Keratinocyte (primary cell): ENCODE measurements at regions not wholly inside any gene's neighbourhood (a gene's known extent, or its start where the extent isn't known, plus 50 kb on each side); places are given as distances from the start of the nearest gene placed in this dataset.

Experiments
- DNase-seq: peaks from one replicate; pipeline ENCODE4 v3.0.0-alpha.2; 2011; ENCODE audit warnings: low read depth, missing footprints, low spot score
- FAIRE-seq: peaks from 2 replicates; lab custom pipeline; 2011; peaks lifted over from hg19 to GRCh38; lab: Jason Lieb, UNC
- H2AFZ ChIP-seq: 2 replicates; pipeline ENCODE4 v1.6.0; 2012; ENCODE audit warnings: low read length, control low read depth, inconsistent platforms; ENCODE audit not compliant: control insufficient read depth
- H3K27ac ChIP-seq: 2 replicates; pipeline ENCODE4 v1.5.1; 2011; ENCODE audit warnings: low read length; ENCODE audit not compliant: control insufficient read depth, insufficient read depth
- H3K27me3 ChIP-seq: 3 replicates; pipeline ENCODE4 v1.6.0; 2011; ENCODE audit warnings: low read length; ENCODE audit not compliant: control insufficient read depth, insufficient read depth; ENCODE audit errors: extremely low read depth
- H3K36me3 ChIP-seq, 2 experiments: 2 replicates in 1 of 2; 3 replicates in 1 of 2; pipeline ENCODE4 v1.5.1; 2011; ENCODE audit warnings: low read length in 2 of 2, mild to moderate bottlenecking in 1 of 2; ENCODE audit not compliant: control insufficient read depth in 2 of 2, insufficient read depth in 2 of 2; ENCODE audit errors: extremely low read depth in 1 of 2
- H3K4me1 ChIP-seq: 3 replicates; pipeline ENCODE4 v1.5.1; 2011; ENCODE audit warnings: low read length; ENCODE audit not compliant: control insufficient read depth, insufficient read depth; ENCODE audit errors: extremely low read depth
- H3K4me2 ChIP-seq: 3 replicates; pipeline ENCODE4 v1.6.0; 2011; ENCODE audit warnings: low read depth, low read length; ENCODE audit not compliant: control insufficient read depth, insufficient read depth; ENCODE audit errors: extremely low read depth
- H3K4me3 ChIP-seq, 3 experiments: fragments of 200-600 bp in 1 of 3; sonication (generic) in 1 of 3; 2 replicates in 2 of 3; 3 replicates in 1 of 3; pipeline ENCODE4 v1.5.1; 2011 to 2016; ENCODE audit warnings: low read length in 3 of 3, mild to moderate bottlenecking in 3 of 3, control low read depth in 2 of 3, inconsistent platforms in 1 of 3, low read depth in 1 of 3, mixed read lengths in 1 of 3, mixed run types in 1 of 3, moderate library complexity in 1 of 3; ENCODE audit not compliant: control insufficient read depth in 2 of 3, insufficient read depth in 2 of 3; ENCODE audit errors: extremely low read depth in 1 of 3
- H3K79me2 ChIP-seq: 2 replicates; pipeline ENCODE4 v1.6.0; 2012; ENCODE audit warnings: low read length; ENCODE audit not compliant: control insufficient read depth, insufficient read depth
- H3K9ac ChIP-seq: 3 replicates; pipeline ENCODE4 v1.6.0; 2011; ENCODE audit warnings: low read length; ENCODE audit not compliant: control insufficient read depth, insufficient read depth; ENCODE audit errors: extremely low read depth
- H3K9me1 ChIP-seq: 3 replicates; pipeline ENCODE4 v1.6.0; 2011; ENCODE audit warnings: low read length; ENCODE audit not compliant: control insufficient read depth, insufficient read depth; ENCODE audit errors: extremely low read depth
- H3K9me3 ChIP-seq: 2 replicates; pipeline ENCODE4 v1.5.1; 2012; ENCODE audit warnings: low read depth, low read length; ENCODE audit not compliant: control insufficient read depth
- H4K20me1 ChIP-seq: 3 replicates; pipeline ENCODE4 v1.6.0; 2011; ENCODE audit warnings: low read length; ENCODE audit not compliant: control insufficient read depth, insufficient read depth; ENCODE audit errors: extremely low read depth
- EZH2 ChIP-seq: IDR thresholded peaks from one replicate; pipeline ENCODE4 v1.6.1; 2012; ENCODE audit warnings: inconsistent platforms, mild to moderate bottlenecking, low read length, moderate library complexity
- dilution Hi-C: fragments of 300-500 bp; cut with MboI; formaldehyde crosslinking; loops from one replicate; pipeline ENCODE4 v1.7.0; 2020; ENCODE audit warnings: low sequenced_read_pairs; ENCODE audit not compliant: extremely low pct_ligation_motif_present
- TF ChIP-seq, protein P1 (sequence below), 3 experiments: IDR thresholded peaks in 1 of 3; conservative IDR thresholded peaks in 1 of 3; optimal IDR thresholded peaks in 1 of 3; 2 replicates in 2 of 3; 3 replicates in 1 of 3; pipeline versions ENCODE3 to v1.5.1; 2011; ENCODE audit warnings: low read length in 3 of 3, mild to moderate bottlenecking in 3 of 3, moderate library complexity in 2 of 3, control low read depth in 1 of 3, inconsistent platforms in 1 of 3; ENCODE audit not compliant: insufficient read depth in 2 of 3; ENCODE audit errors: extremely low read depth in 1 of 3

DNA sequence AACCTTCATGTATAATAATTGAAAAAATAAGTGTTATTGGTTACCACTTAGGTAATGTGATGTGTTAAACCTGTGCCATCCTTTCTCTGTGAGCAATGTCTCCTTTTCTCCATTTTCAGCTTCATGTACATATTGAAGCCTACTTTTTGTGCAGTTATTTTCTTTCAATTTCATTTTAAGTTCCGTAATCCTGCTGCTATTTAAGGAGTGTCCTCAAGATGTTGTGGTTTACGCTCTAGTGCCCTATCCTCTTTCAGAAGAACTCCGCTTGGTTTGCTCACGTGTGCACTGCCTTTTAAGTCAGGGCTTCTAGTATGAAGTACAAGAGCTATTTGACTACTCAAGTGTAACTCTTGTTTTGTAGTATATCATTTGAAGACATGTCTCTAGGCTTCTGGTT is 2253.2 kb upstream of the TENM3 start:
- Histone ChIP-seq H2AFZ (no peak overlapping the region), H3K4me3 (no peak overlapping the region), H3K9me1 (no peaks in the 10 kb centered on the region), H4K20me1 (no peaks in the 10 kb centered on the region), H3K79me2 (no peaks in the 10 kb centered on the region), H3K4me1 (no peaks in the 10 kb centered on the region), H3K9ac (no peak overlapping the region), H3K9me3 (no peaks in the 10 kb centered on the region), H3K36me3 (no peaks in the 10 kb centered on the region), H3K27ac (no peak overlapping the region), H3K4me2 (no peak overlapping the region), H3K27me3 (no peaks in the 10 kb centered on the region)
- no peak for TF ChIP-seq EZH2
- TF ChIP-seq, protein P1, sequence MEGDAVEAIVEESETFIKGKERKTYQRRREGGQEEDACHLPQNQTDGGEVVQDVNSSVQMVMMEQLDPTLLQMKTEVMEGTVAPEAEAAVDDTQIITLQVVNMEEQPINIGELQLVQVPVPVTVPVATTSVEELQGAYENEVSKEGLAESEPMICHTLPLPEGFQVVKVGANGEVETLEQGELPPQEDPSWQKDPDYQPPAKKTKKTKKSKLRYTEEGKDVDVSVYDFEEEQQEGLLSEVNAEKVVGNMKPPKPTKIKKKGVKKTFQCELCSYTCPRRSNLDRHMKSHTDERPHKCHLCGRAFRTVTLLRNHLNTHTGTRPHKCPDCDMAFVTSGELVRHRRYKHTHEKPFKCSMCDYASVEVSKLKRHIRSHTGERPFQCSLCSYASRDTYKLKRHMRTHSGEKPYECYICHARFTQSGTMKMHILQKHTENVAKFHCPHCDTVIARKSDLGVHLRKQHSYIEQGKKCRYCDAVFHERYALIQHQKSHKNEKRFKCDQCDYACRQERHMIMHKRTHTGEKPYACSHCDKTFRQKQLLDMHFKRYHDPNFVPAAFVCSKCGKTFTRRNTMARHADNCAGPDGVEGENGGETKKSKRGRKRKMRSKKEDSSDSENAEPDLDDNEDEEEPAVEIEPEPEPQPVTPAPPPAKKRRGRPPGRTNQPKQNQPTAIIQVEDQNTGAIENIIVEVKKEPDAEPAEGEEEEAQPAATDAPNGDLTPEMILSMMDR (optimal IDR thresholded peaks at IDR 0.05 in 1 of 3, IDR thresholded peaks at IDR 0.05 in 1 of 3, conservative IDR thresholded peaks at IDR 0.05 in 1 of 3; ENCODE audit: extremely low read depth in 1 of 3, insufficient read depth in 2 of 3, low read length in 3 of 3): no peak
- DNase-seq: no peak
- dilution Hi-C loops: no loop called here
- no peak for FAIRE-seq

DNA sequence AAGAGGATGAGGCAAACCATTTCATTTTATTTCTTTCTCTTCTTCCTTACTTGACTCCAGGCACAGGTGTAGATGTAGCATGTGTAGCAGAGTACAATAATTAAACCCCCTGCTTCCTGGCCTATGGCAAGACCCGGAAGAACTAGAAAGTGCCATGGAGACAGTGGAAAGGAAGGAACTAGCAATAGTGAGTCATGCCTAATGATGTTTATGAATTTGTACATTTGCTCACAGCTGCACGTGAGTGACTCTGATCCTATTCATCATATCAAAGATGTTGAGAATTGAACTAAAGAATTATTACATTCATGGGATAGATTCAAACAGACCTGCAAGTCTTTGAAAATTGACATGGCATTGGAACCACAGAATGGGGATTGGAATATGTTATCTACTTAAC is 2233.9 kb upstream of the TENM3 start:
- no peak for TF ChIP-seq EZH2
- TF ChIP-seq, protein P1 (optimal IDR thresholded peaks at IDR 0.05 in 1 of 3, IDR thresholded peaks at IDR 0.05 in 1 of 3, conservative IDR thresholded peaks at IDR 0.05 in 1 of 3; ENCODE audit: extremely low read depth in 1 of 3, insufficient read depth in 2 of 3, low read length in 3 of 3): no peak
- Histone ChIP-seq H2AFZ (no peak overlapping the region), H3K79me2 (no peaks in the 10 kb centered on the region), H3K9ac (no peak overlapping the region), H4K20me1 (no peaks in the 10 kb centered on the region), H3K9me1 (no peaks in the 10 kb centered on the region), H3K4me2 (no peak overlapping the region), H3K27me3 (no peaks in the 10 kb centered on the region), H3K4me3 (no peak overlapping the region), H3K9me3 (no peaks in the 10 kb centered on the region), H3K27ac (no peak overlapping the region), H3K4me1 (no peaks in the 10 kb centered on the region), H3K36me3 (no peaks in the 10 kb centered on the region)
- no peak for DNase-seq
- FAIRE-seq: no peak
- dilution Hi-C loops: no loop called here
